ENCODE measurements at regions not wholly inside any gene's neighbourhood (a gene's known extent, or its start where the extent isn't known, plus 50 kb on each side); places are given as distances from the start of the nearest gene placed in this dataset.
A peak's percentile ranks its signal among the peaks of the same experiment; 100 is the strongest.
"Not testable (repeated sequence)": the region's sequence is repeated elsewhere in the genome, so short reads cannot be mapped to it uniquely, and the experiment has no call there.

- H3K4me2 ChIP-seq (ENCODE audit: low read depth, low read length, poor library complexity, severe bottlenecking); H4K20me1 ChIP-seq (ENCODE audit: insufficient read depth, low read depth, low read length); H3K4me1 ChIP-seq (ENCODE audit: low read length); H2AFZ ChIP-seq (ENCODE audit: low read length); H3K9me2 ChIP-seq (replicated peaks; ENCODE audit: insufficient read depth, low read length); H3K9me3 ChIP-seq (ENCODE audit: low read length); H3K79me2 ChIP-seq (ENCODE audit: low read length); DNase-seq; H3K27me3 ChIP-seq (ENCODE audit: low read length); H3K4me3 ChIP-seq (ENCODE audit: low read length); H3K9ac ChIP-seq (ENCODE audit: low read length); H3K36me3 ChIP-seq (ENCODE audit: insufficient read depth, low read length); H3K27ac ChIP-seq (ENCODE audit: low read length): not testable (repeated sequence)
These were observed 300.1 kb downstream of the CEP170 start for GRCh38 chr1:242954945-242955344.

- H3K9ac ChIP-seq (ENCODE audit: low read length), result no peak overlapping the region
- H2AFZ ChIP-seq (ENCODE audit: low read length), result no peak overlapping the region
- H3K4me3 ChIP-seq (ENCODE audit: low read length), result no peak overlapping the region
- H3K9me2 ChIP-seq (replicated peaks; ENCODE audit: insufficient read depth, low read length), result no peaks in the 10 kb centered on the region
- DNase-seq, result no peak
- no peaks in the 10 kb centered on the region for H3K27me3 ChIP-seq (ENCODE audit: low read length)
- H3K27ac ChIP-seq (ENCODE audit: low read length), result no peak overlapping the region
- H3K4me2 ChIP-seq (ENCODE audit: low read depth, low read length, poor library complexity, severe bottlenecking), result no peak overlapping the region
- H3K36me3 ChIP-seq (ENCODE audit: insufficient read depth, low read length), result no peaks in the 10 kb centered on the region
- H3K79me2 ChIP-seq (ENCODE audit: low read length), result no peaks in the 10 kb centered on the region
- no peaks in the 10 kb centered on the region for H3K4me1 ChIP-seq (ENCODE audit: low read length)
- no peaks in the 10 kb centered on the region for H3K9me3 ChIP-seq (ENCODE audit: low read length)
- H4K20me1 ChIP-seq (ENCODE audit: insufficient read depth, low read depth, low read length), result no peaks in the 10 kb centered on the region
These were observed 308.9 kb downstream of the CEP170 start for GRCh38 chr1:242946206-242946605.

GRCh38 chr1:242936725-242937124 lies 318.4 kb downstream of the CEP170 start:
- not testable (repeated sequence) for H3K9me3 ChIP-seq (ENCODE audit: low read length); H3K36me3 ChIP-seq (ENCODE audit: insufficient read depth, low read length); H3K27me3 ChIP-seq (ENCODE audit: low read length); H3K27ac ChIP-seq (ENCODE audit: low read length); H2AFZ ChIP-seq (ENCODE audit: low read length); H3K4me1 ChIP-seq (ENCODE audit: low read length); H3K9me2 ChIP-seq (replicated peaks; ENCODE audit: insufficient read depth, low read length); H3K4me2 ChIP-seq (ENCODE audit: low read depth, low read length, poor library complexity, severe bottlenecking); H3K79me2 ChIP-seq (ENCODE audit: low read length); H4K20me1 ChIP-seq (ENCODE audit: insufficient read depth, low read depth, low read length); H3K4me3 ChIP-seq (ENCODE audit: low read length); H3K9ac ChIP-seq (ENCODE audit: low read length)
- peak; percentile 59 for DNase-seq

GRCh38 chr1:242924717-242925116 lies 330.4 kb downstream of the CEP170 start:
- H3K9me3 ChIP-seq (ENCODE audit: low read length); H3K79me2 ChIP-seq (ENCODE audit: low read length); H2AFZ ChIP-seq (ENCODE audit: low read length): not testable (repeated sequence)

GRCh38 chr1:242923603-242924002 lies 331.5 kb downstream of the CEP170 start:
- H3K9me3 ChIP-seq (ENCODE audit: low read length); H4K20me1 ChIP-seq (ENCODE audit: insufficient read depth, low read depth, low read length); H3K79me2 ChIP-seq (ENCODE audit: low read length); H3K4me2 ChIP-seq (ENCODE audit: low read depth, low read length, poor library complexity, severe bottlenecking); H3K27ac ChIP-seq (ENCODE audit: low read length); DNase-seq; H3K27me3 ChIP-seq (ENCODE audit: low read length); H3K4me3 ChIP-seq (ENCODE audit: low read length); H3K36me3 ChIP-seq (ENCODE audit: insufficient read depth, low read length); H2AFZ ChIP-seq (ENCODE audit: low read length); H3K9ac ChIP-seq (ENCODE audit: low read length); H3K9me2 ChIP-seq (replicated peaks; ENCODE audit: insufficient read depth, low read length); H3K4me1 ChIP-seq (ENCODE audit: low read length): not testable (repeated sequence)

More at GRCh38 chr1:242924717-242925116, 330.4 kb downstream of the CEP170 start:
- H3K27ac ChIP-seq (ENCODE audit: low read length); H3K9me2 ChIP-seq (replicated peaks; ENCODE audit: insufficient read depth, low read length); H3K4me1 ChIP-seq (ENCODE audit: low read length); H3K27me3 ChIP-seq (ENCODE audit: low read length); H3K4me2 ChIP-seq (ENCODE audit: low read depth, low read length, poor library complexity, severe bottlenecking); DNase-seq; H3K9ac ChIP-seq (ENCODE audit: low read length); H4K20me1 ChIP-seq (ENCODE audit: insufficient read depth, low read depth, low read length); H3K36me3 ChIP-seq (ENCODE audit: insufficient read depth, low read length); H3K4me3 ChIP-seq (ENCODE audit: low read length): not testable (repeated sequence)

- not testable (repeated sequence) for H3K4me3 ChIP-seq (ENCODE audit: low read length); H3K4me2 ChIP-seq (ENCODE audit: low read depth, low read length, poor library complexity, severe bottlenecking); H3K9me3 ChIP-seq (ENCODE audit: low read length); H3K27ac ChIP-seq (ENCODE audit: low read length); H3K79me2 ChIP-seq (ENCODE audit: low read length); H4K20me1 ChIP-seq (ENCODE audit: insufficient read depth, low read depth, low read length); H3K9ac ChIP-seq (ENCODE audit: low read length); H3K4me1 ChIP-seq (ENCODE audit: low read length); H2AFZ ChIP-seq (ENCODE audit: low read length); H3K27me3 ChIP-seq (ENCODE audit: low read length); H3K36me3 ChIP-seq (ENCODE audit: insufficient read depth, low read length); DNase-seq; H3K9me2 ChIP-seq (replicated peaks; ENCODE audit: insufficient read depth, low read length)
These were observed 340.4 kb downstream of the CEP170 start for GRCh38 chr1:242914729-242915128.

GRCh38 chr1:242912855-242913254 lies 342.2 kb downstream of the CEP170 start:
- H3K4me2 ChIP-seq (ENCODE audit: low read depth, low read length, poor library complexity, severe bottlenecking); DNase-seq; H3K36me3 ChIP-seq (ENCODE audit: insufficient read depth, low read length); H3K4me1 ChIP-seq (ENCODE audit: low read length); H3K9me2 ChIP-seq (replicated peaks; ENCODE audit: insufficient read depth, low read length); H3K27ac ChIP-seq (ENCODE audit: low read length); H3K4me3 ChIP-seq (ENCODE audit: low read length); H3K9me3 ChIP-seq (ENCODE audit: low read length); H2AFZ ChIP-seq (ENCODE audit: low read length); H4K20me1 ChIP-seq (ENCODE audit: insufficient read depth, low read depth, low read length); H3K9ac ChIP-seq (ENCODE audit: low read length); H3K79me2 ChIP-seq (ENCODE audit: low read length); H3K27me3 ChIP-seq (ENCODE audit: low read length): not testable (repeated sequence)

GRCh38 chr1:242900558-242900957 lies 354.5 kb downstream of the CEP170 start:
- H3K27ac ChIP-seq (ENCODE audit: low read length); H3K36me3 ChIP-seq (ENCODE audit: insufficient read depth, low read length); H3K79me2 ChIP-seq (ENCODE audit: low read length); H3K9ac ChIP-seq (ENCODE audit: low read length); H3K4me3 ChIP-seq (ENCODE audit: low read length); H3K4me2 ChIP-seq (ENCODE audit: low read depth, low read length, poor library complexity, severe bottlenecking); H3K4me1 ChIP-seq (ENCODE audit: low read length); H4K20me1 ChIP-seq (ENCODE audit: insufficient read depth, low read depth, low read length); H3K9me2 ChIP-seq (replicated peaks; ENCODE audit: insufficient read depth, low read length); DNase-seq; H3K27me3 ChIP-seq (ENCODE audit: low read length); H3K9me3 ChIP-seq (ENCODE audit: low read length); H2AFZ ChIP-seq (ENCODE audit: low read length): not testable (repeated sequence)

GRCh38 chr1:242890192-242890741 lies 364.8 kb downstream of the CEP170 start:
- Histone ChIP-seq H3K4me2 (ENCODE audit: low read depth, low read length, poor library complexity, severe bottlenecking) (no peak overlapping the region), H2AFZ (ENCODE audit: low read length) (no peak overlapping the region), H3K27me3 (ENCODE audit: low read length) (no peaks in the 10 kb centered on the region), H4K20me1 (ENCODE audit: insufficient read depth, low read depth, low read length) (no peaks in the 10 kb centered on the region), H3K9me2 (replicated peaks; ENCODE audit: insufficient read depth, low read length) (no peaks in the 10 kb centered on the region), H3K4me3 (ENCODE audit: low read length) (no peak overlapping the region), H3K27ac (ENCODE audit: low read length) (no peak overlapping the region), H3K36me3 (ENCODE audit: insufficient read depth, low read length) (no peaks in the 10 kb centered on the region), H3K9ac (ENCODE audit: low read length) (no peak overlapping the region), H3K4me1 (ENCODE audit: low read length) (no peaks in the 10 kb centered on the region), H3K79me2 (ENCODE audit: low read length) (no peaks in the 10 kb centered on the region), H3K9me3 (ENCODE audit: low read length) (no peaks in the 10 kb centered on the region)
- no peak for DNase-seq

All from Karpas-422 (cell line).